ENCODE measurements at regions not wholly inside any gene's neighbourhood (a gene's known extent, or its start where the extent isn't known, plus 50 kb on each side); places are given as distances from the start of the nearest gene placed in this dataset.
"Not testable (repeated sequence)": the region's sequence is repeated elsewhere in the genome, so short reads cannot be mapped to it uniquely, and the experiment has no call there.

GRCh38 chr10:3376631-3377030, 204.0 kb upstream of the PITRM1 start:
- no peak overlapping the region for H3K4me3 ChIP-seq
- H3K4me1 ChIP-seq = no peaks in the 10 kb centered on the region
- DNase-seq (no peak), ATAC-seq (no peak)
- no peak overlapping the region for H3K27ac ChIP-seq
- no peaks in the 10 kb centered on the region for H3K27me3 ChIP-seq
- intact Hi-C loops (cut with DNase I) = no loop called here
- TF ChIP-seq CTCF (IDR thresholded peaks at IDR 0.05) = no peak
- H3K9me3 ChIP-seq = peaks cover 0 to 7% of the 10 kb centered on the region in 2 donors
- H3K36me3 ChIP-seq = no peaks in the 10 kb centered on the region

- Histone ChIP-seq H3K4me1 (no peaks in the 10 kb centered on the region), H3K27me3 (no peaks in the 10 kb centered on the region), H3K27ac (no peak overlapping the region), H3K36me3 (no peaks in the 10 kb centered on the region), H3K9me3 (peaks cover 0 to 7% of the 10 kb centered on the region in 2 donors), H3K4me3 (no peak overlapping the region)
- DNase-seq (no peak), ATAC-seq (no peak)
- intact Hi-C loops (cut with DNase I) = no loop called here
- no peak for TF ChIP-seq CTCF (IDR thresholded peaks at IDR 0.05)
These were observed 202.9 kb upstream of the PITRM1 start for GRCh38 chr10:3375505-3375904.

DNA sequence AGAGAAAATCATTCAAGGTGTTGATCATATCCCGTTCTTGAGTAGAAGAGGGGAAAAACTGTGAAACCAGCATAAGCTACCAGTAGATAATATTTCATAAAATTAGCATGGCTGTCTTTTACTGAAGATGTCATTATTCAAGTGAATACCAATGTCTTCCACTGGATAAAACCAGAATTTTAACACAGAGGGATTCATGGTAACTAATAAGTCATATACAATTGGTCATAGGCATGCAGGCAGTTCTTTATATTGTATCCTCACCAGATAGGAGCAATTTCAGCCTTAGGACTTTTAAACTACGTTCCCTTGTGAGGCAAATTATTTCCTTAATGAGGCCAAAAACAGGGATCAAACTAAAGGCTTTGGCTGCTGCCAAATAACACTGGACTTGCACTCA, 202.3 kb upstream of the PITRM1 start:
- no peak for TF ChIP-seq CTCF (IDR thresholded peaks at IDR 0.05)
- Histone ChIP-seq H3K36me3 (no peaks in the 10 kb centered on the region), H3K4me3 (no peak overlapping the region), H3K4me1 (no peaks in the 10 kb centered on the region), H3K27me3 (no peaks in the 10 kb centered on the region), H3K27ac (no peak overlapping the region), H3K9me3 (peaks cover 0 to 7% of the 10 kb centered on the region in 2 donors)
- intact Hi-C loops (cut with DNase I) = no loop called here
- no peak for DNase-seq
- no peak for ATAC-seq

DNA sequence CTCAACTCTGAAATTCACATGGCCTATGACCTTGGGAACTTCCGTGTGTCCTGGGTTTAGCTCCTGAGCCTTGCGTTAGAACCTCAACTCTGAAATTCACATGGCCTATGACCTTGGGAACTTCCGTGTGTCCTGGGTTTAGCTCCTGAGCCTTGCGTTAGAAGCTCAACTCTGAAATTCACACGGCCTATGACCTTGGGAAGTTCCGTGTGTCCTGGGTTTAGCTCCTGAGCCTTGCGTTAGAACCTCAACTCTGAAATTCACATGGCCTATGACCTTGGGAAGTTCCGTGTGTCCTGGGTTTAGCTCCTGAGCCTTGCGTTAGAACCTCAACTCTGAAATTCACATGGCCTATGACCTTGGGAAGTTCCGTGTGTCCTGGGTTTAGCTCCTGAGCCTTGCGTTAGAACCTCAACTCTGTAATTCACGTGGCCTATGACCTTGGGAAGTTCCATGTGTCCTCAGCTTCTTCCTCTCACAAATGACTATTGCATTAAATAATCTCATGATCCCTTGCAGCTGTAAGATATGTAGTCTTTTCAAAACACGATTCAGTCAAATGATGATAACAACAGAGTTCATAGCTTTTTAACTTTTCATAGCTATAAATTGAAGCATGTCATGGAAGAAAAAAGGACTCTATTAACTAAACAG, 200.9 kb upstream of the PITRM1 start:
- intact Hi-C loops (cut with DNase I); H3K4me1 ChIP-seq; H3K9me3 ChIP-seq; ATAC-seq; H3K27me3 ChIP-seq; H3K36me3 ChIP-seq; H3K4me3 ChIP-seq; H3K27ac ChIP-seq; DNase-seq: not testable (repeated sequence)

GRCh38 chr10:3372281-3372680, 199.7 kb upstream of the PITRM1 start:
- intact Hi-C loops (cut with DNase I) = no loop called here
- Histone ChIP-seq H3K27ac (no peak overlapping the region), H3K4me1 (no peaks in the 10 kb centered on the region), H3K27me3 (no peaks in the 10 kb centered on the region), H3K4me3 (no peak overlapping the region), H3K9me3 (no peaks in the 10 kb centered on the region), H3K36me3 (no peaks in the 10 kb centered on the region)
- DNase-seq = no peak
- no peak for TF ChIP-seq CTCF (IDR thresholded peaks at IDR 0.05)
- ATAC-seq = no peak

DNA sequence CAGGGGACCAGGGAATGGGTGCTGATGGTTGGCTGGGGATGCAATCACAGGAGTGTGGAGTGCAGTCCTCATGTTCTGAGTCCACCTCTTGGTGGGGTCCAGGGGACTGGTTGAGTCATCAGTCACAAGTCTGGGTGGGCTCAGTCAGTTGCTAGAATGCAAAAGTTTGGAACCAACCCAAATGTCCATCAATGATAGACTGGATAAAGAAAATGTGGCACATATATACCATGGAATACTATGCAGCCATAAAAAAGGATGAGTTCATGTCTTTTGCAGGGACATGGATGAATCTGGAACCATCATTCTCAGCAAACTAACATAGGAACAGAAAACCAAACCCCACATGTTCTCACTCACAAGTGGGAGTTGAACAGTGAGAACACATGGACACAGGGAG, 199.0 kb upstream of the PITRM1 start:
- ATAC-seq; H3K4me3 ChIP-seq; H3K27ac ChIP-seq; H3K36me3 ChIP-seq; H3K9me3 ChIP-seq; H3K27me3 ChIP-seq; intact Hi-C loops (cut with DNase I); DNase-seq; H3K4me1 ChIP-seq: not testable (repeated sequence)
